Occipital lobe (tissue), 1 donor: ENCODE measurements at regions not wholly inside any gene's neighbourhood (a gene's known extent, or its start where the extent isn't known, plus 50 kb on each side); places are given as distances from the start of the nearest gene placed in this dataset.

Experiments used
- DNase-seq: peaks from one replicate; lab custom pipeline; 2025; lab: John Stamatoyannopoulos, UW

DNA sequence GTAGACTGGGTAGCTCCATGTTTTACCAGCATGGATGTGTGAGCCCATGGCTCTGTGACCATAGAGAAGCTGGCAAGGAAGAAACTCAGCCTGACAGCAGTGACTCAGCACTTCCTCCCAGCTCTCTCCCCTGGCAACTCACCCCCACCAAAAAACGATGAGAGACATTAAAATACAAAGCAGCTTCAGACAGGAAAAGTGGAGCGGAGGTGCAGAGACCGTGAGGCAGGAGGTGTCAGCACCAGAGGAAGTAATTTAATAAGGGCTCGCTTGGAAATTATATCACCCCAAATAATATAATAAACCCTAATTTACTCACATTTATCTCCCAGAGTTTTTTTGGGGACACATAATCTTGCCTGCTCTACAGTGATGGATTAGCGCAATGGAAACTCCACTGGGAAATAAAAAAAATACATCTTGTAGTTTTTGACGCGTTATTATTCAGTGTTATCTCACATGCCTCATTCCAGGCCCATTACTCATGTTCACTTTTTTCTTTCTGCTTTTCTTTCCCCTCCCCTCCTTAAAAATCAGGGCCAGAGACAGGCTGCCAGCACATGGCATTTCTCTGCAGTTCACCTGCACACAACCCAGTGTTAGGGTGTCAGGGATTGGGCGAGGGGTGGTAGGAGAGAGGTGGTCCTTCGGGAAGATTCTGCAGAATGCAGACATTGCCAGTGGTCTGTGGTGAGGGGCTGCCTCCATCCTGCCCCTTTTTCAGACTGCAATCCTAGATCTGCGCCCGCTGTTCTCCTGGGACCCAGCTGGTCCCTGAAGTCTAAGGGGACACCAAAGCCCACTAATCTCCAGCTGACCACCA lies 170.8 kb downstream of the BUD13 start:
- no peak for DNase-seq

DNA sequence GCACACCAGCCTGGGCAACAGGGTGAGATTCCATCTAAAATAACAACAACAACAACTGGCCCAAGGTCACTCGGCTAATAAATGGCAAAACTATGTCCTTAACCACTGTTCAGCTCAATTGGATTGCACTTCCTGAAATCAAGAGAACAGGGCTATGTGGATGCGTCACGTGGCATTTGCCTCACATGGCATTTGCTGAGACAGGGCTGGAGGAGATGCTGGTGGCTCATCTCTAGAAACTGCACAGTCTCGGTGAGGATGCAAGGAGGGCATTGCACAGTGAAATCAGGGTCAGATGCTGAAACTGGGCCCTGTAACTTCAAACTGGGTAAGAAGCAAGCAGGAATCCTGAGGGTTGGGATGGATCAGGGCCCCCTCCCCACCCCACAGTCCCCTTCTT lies 171.9 kb downstream of the BUD13 start:
- no peak for DNase-seq

DNA sequence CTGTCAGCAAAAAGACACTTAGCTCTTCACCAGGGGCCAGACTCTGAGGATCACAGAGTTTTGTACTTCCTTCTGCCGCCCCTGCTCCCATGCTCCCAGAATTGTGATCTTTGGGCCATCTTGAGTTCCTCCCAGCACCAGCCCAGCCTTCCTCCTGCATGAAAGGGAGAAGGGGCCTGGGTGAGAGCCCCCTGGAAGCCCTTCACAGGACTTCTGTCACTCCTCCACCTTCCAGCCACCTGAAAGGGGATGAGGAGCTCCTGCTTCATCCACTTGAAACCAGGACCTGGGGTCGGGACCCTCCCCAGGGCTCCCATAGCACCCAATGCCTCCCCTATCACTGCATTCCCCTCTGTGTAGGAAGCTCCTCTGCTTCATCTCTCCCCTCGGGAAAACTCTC lies 174.2 kb downstream of the BUD13 start:
- no peak for DNase-seq

DNA sequence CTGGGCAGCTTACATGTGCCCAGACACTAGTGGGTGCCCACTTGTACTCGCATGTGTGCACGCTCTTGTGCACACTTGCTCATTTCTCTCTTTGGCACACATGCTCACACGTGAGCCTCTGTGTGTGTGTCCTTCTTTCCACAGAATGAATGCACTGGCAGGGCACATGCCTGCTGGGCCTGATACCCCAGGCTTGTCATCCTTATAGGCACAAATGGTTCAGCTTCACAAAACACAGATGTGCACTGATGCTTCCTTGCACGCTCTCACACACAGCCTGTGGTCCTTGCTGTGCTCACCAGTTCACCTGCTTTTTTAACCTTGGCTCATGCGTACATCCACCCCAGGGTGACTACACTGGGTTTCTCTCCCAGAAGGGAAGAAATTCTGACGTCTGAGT lies 174.8 kb downstream of the BUD13 start:
- DNase-seq, result no peak

DNA sequence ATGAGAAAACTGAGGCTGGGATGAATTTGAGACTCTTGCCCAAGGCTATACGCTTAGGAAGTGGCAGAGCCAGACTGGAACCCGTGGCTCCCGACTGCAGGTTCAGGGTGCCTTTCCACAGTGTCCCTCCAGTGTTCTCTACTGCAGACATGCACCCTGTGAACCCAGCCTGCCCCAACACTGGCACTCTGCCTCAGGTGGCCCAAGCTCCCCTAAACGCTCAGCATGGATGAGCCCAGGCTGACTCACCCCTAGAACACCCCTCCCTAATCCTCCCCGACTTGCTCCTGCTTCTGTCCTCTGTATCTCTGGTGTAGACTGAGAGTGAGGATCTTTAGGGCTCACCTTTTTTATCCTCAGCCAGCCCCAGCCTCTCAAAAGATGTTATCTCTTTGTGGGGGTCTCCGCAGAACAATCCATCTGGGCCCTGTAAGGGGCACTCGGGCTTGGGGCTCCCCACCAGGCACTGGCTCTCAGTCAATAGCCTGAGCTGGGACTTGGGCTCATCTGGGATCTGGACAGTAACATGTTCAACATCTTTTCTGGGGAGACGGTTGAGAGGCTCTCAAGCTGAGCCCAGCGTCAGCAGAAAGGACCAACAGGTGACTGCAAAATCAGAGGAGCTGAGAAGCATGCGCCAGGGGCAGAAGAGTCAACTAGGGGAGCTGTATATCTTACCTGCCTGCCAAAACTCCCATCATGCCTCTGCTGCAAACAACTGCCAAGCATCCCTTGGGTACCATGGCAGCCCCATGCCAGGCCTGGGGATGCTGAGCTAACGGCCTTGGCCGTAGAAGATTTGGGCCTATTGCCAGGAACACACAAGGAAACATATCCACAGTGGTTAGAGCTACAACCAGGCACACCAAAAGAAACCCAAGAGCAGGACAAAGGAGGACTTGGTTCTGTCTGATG lies 176.2 kb downstream of the BUD13 start:
- DNase-seq, result no peak

DNA sequence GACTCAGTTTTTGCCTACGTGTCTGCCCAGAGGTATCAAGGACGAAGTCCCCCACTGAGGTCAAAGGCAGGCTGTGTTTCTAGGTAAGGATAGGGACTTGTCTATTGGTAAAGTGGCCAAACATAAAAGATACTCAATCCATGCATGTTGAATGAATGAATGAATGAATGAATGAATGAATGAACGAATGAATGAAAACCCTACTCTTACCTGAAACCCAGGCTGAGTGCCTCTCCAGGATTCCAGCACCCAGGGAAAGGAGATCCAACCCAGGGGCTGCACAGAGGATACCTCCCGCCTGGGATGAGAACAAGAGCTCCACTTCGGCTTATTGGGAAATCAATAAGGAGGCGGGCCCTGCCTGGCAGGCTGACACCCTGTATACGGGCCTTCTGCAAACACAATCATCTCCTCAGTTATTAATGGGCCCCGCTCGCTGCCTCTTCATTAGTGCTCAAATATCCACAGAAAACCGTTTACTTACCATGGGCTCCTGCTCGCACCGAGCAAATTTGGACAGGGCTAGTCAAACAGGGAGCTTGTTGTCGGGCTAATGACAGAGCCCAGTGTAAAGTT lies 177.4 kb downstream of the BUD13 start:
- DNase-seq, result no peak

DNA sequence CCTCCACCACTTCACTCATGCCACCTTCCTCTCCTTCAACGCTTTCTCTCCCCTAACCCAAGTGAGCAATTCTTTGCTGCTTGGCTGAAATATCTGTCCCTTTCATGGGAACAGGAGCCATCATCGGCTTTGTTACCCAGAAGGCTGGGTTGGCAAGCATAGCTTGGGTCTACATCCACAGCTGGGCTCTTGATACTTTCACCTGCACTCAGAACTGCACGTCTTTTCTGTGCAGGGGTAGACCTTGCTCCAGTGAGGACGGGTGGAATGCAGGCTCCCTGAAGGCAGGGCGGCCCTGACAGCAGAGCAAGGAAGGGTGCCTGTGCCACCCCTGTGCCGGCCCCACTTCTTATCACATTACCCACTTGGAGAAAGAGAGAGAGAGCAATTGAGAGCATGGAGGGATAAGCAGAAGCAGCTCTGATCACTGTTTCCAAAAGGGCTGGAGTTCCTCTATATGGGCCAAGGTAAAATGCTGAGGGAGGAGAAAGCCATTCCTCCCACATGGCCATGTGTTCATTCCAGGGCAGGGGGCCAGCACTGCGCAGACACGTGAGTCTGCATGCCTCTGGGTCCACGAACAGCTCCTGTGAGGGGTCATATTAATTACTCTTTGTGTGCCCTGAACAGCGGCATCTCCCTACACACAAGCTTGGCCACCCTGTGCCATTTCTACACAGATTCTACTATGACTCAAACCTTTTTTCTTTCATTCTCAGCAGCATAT lies 181.8 kb downstream of the BUD13 start:
- DNase-seq, result no peak

DNA sequence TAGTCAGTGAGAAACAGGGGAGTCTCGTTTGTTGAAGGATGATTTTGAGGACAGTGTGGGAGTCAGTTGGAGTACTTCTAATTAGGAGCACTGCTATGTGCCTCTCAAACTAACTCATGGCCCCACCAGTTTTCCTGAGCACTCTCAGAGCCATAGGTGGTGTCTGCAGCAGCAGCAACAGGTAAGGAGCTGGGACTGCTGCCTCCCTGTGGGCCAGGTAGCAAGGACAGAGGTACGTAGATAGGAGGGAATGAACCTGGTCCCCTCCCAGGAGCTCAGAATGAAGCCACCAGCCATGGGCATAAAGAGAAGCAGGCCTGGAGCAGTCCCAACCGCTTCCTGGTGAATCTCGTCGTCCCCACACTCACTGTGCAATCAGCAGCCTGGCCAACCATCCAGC lies 183.4 kb downstream of the BUD13 start:
- no peak for DNase-seq

DNA sequence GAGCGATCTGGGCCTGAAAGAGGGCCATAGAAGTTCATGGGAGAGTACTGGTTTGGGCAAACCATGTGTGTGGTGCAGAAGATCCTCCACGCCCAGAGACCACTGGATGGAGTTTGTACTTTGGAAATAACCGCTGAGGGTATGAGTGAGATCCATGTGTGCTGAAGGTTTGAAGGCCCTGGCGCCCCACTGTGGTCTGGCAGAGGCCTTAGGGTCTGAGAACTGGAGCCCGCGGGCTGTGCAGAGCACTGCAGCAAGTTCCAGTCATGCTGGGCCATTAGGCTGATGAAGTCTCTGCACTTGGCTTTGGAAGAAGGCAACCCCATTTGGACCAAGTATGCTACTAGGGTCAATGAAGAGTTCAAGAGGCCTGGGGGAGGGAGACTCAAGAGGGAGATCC lies 186.4 kb downstream of the BUD13 start:
- no peak for DNase-seq

DNA sequence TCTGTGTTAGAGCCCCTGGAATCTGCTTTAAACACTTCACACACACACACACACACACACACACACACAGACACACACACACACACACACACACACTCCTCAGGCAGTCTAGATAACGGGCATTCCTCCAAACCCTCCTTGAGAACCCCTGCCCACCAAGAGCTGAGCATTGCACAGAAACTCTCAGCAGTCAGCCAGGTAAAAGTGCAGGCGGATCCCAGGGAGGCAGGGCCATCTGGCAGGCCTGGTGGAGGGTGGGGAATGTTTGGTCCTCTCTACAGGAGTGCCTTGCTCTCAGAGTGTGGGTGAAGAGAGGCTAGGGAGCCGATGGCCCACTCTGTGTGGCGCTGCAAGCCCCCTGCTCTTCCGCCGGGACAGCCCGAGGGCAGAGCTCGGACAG lies 190.2 kb downstream of the BUD13 start:
- DNase-seq, result no peak

DNA sequence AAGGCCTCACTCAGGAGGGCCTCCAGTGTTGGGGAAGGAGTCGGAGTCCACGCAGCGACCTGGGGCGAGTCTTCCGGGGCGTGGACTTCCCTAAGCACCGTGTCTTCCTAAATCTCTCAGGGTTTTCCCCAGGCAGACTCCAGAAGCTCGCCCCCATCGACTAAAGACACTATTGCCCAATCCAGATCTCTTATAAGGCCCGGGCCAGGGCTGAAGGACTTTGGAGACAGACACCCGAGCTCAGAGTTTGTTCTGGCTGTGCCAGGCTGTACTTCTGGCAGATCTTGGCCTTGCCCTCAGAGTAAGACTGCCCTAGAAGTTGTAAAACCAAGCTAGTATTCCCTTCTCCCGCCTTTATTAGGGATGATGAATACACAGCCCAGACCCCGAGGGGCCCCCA lies 191.4 kb downstream of the BUD13 start:
- no peak for DNase-seq

DNA sequence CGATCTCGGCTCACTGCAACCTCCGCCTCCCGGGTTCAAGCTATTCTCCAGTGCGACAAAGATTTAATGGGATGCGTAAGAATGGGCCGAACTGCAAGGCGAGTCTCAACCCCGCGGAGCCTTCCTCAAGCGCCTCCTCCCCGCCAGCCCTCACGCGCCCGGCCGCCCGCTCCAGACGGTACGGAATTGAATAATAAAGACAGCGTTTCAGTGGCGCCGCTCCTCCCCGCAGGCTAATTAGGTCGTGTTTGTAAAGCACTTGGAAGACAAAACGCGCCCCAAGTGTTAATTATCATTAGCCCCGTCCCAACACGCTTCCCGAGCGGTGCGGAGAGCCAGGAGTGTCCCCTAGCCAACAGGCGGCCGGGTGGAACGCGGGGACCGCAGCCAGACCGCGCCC lies 192.0 kb downstream of the BUD13 start:
- no peak for DNase-seq

DNA sequence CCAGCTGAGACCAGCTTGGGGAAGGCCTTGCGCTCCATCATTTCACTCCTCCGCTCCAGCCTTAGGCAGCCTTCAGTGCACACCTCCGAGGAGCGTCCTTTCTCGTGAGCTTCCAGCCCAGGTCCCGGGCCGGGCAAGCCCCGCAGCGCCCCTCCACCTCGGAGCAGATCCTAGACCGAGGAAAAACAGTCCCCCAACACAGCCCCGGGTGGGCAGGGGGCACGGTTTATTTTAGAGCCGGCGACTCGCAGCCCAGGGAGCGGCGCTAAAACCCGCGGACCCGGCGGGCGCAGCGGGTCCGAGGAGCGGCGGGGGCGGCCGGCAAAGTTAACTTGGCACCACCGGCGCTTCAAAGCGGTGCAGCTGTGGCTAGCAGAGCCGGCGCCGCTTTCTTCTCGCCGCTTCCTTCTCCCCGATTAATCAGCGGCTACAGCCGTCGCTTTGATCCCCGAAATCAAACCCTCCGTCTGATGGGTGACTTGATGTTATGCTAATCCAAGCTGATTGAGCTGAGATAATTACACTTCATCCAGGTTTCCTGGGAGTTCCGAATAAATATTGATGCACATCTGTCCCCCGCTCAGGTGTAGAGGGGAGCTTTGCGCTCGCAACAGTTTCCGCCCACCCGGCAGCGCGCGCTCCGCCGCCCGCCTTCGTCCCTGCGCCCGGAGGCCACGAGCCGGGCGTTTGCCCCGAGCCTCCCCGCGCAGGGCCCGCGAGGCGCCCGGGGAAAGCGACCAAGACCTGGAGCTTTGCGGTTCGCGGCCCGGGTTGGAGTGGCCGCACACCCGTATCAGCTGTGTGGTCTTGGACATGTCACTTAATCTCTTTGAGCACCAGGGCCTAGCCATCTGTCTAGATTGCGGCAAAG lies 192.7 kb downstream of the BUD13 start:
- no peak for DNase-seq

DNA sequence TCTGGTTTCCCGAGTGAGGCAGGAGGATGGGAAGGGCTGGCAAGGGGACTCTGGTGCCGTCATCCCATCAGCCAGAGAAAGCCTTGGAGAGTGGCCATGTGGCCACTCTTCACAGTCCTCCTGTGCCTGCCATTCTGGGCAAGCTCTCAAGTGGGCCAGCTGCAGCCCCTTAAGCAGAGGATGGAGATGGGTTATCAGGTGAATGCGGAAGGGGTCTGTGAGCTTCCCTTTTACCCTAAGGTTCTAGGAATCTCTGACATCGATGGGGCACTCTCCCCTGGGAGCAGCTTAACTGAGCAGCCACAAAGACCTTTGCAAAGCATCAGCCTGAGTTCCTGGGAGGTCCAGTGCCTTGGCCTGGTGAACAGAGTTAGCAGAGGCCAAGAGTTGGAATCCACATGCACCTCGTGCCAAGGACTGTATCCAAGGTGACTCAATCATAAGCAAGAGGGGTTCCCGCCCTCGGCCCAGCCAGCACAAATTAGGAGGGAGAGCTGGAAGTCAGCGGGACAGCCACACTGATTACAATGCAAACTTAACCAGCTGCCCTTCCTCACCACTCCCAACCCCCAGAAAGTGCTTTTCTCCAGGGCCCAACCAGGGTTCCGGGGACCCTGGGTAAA lies 193.6 kb downstream of the BUD13 start:
- peak; percentile 10 for DNase-seq

DNA sequence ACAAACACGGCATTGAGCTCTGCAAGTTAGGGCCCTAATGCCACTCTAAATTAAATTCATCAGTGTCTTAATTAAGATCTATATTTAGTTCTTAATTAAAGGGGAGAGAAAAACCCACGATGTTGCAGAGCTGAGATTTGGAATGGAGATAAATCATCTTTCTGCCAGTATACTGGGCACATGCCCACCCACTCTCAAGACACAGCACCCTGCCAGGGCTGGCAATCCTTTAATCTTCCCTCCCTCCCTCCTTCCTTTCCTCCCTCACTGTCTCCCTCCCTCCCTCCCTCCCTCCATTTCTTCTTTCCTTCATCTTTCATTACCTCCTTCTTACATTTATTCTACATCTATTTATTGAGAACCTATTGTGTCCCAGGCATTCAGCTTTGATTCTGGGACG lies 194.8 kb downstream of the BUD13 start:
- DNase-seq, result no peak

DNA sequence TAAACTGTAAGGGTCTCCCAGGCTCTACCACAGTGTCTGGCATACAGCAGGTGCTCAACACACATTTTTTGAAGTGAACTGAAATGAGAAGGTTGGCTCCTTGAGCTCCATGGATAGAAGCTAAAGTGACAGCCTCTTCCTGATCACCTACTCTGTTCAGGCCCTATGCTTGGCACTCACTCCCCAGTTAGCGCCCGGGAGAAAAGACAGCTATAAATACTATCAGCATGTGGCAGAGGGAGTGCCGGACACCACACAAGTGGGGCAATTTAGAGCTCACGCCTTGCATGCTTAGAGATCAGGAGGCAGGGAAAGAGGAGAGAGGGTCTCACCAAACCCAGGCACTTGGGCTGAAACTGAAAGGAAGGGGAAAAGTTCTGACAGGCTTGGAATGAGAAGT lies 195.5 kb downstream of the BUD13 start:
- DNase-seq, result no peak

DNA sequence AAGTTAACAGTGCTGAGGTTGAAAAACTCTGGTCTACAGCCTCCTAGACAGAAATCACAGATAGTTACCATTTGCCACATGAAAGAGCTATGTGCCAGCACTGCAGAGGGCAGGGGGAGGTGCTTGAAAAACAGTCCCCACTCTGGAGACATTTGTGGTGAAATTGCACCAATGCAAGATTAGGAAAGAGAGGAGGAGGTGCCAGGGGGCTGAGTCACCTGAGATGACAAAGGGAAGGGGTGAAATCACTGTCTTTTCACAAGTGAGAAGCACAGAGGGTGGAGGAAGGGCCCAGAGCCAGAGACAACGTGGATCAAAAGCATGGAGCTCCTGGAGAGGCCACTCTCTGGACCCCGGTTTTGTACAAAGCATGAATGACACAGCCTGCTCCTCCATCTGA lies 196.3 kb downstream of the BUD13 start:
- DNase-seq, result no peak

DNA sequence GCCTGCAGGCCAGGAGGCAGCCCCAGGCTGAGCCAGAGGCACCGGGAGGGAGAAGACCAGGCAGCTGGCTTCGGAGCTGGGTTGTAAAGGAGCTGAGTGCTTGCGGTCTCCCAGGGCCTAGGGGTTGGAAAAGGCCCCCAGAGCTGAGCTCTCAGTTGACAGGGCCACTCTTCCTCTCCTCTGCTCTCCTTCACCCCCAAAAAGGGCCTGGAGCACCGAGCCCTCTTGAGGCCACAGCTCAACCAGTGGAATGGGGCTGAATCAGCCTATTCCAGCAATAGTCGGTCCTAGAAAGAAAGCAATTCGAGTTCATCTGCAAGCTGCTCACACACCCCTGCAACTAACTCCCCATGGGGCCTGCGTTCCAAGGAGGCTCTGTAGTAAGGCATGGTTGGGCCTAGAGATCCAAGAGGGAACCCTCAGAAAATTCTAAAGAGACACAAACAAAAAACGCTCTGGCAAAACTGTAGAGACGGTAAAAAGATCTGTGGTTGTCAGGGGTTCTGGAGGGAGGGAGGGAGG lies 205.0 kb downstream of the BUD13 start:
- no peak for DNase-seq

DNA sequence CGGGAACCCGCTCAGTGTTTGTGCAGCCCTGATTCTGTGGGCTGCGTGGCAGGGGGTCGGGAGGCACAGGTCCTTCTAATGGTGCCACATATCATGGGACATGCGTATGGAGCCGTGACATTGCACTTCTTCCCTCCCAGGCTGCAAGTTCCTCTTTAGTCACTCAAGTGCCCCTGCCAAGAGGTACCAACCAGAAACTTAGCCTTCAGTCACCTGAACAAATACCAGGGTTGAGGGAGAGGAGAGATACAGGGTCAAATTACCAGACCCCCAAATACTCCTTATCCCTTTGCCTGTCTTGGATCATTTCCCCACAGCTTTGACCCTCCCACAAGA lies 209.1 kb downstream of the BUD13 start:
- no peak for DNase-seq

DNA sequence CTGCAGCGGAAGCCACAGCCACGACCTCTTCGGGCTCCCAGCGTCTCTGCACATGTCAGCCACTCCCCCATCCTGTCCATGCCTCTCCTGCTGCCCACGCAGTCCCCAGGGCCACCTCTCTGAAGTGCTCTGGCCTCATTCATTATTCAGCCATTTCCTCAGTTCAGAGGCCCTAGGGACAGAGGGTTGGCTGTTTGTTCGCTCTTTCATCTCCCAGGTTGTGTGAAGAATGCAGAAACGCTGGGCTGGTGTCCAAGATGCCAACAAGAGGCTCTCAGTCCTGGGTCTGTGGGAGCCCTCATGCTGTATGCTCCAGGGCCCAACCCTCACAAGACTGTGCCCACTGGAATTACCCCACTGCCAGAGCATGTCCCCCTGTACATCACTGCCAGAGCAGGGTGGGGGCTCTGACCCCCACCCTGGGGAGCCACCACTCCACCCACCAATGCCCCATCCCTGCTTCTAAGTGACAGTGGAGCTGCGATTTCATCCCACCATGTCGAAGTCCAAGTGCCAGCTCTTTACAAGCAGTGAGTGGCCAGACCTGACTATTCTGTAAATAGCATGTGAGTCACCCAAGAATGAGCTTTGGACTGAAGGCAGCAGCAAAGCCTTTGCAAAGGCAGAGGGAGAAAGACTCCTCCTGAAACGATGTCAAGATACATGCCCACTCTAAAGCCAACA lies 209.6 kb downstream of the BUD13 start:
- DNase-seq, result peak; percentile 24
